GM18502 (cell line): ENCODE measurements at regions not wholly inside any gene's neighbourhood (a gene's known extent, or its start where the extent isn't known, plus 50 kb on each side); places are given as distances from the start of the nearest gene placed in this dataset.
"Not testable (repeated sequence)": the region's sequence is repeated elsewhere in the genome, so short reads cannot be mapped to it uniquely, and the experiment has no call there.

Experiments
- ATAC-seq: cut with Tn5 transposase; IDR thresholded peaks from one replicate; pipeline ENCODE4 v1.9.1; 2021; ENCODE audit warnings: mild to moderate bottlenecking; ENCODE audit not compliant: unreplicated experiment, poor library complexity

- ATAC-seq, result no peak
Measured at GRCh38 chr7:50251765-50252164, 52.8 kb upstream of the IKZF1 start.

GRCh38 chr7:50246551-50246950 is 58.0 kb upstream of the IKZF1 start:
- ATAC-seq, result no peak

- not testable (repeated sequence) for ATAC-seq
Measured at GRCh38 chr7:50242111-50242510, 62.4 kb upstream of the IKZF1 start.

- ATAC-seq, result not testable (repeated sequence)
Measured at GRCh38 chr7:50240699-50241098, 63.8 kb upstream of the IKZF1 start.

- no peak for ATAC-seq
Measured at GRCh38 chr7:50229964-50230363, 74.6 kb upstream of the IKZF1 start.

- ATAC-seq, result no peak
Measured at GRCh38 chr7:50228148-50228547, 76.4 kb upstream of the IKZF1 start.

GRCh38 chr7:50227726-50228125 is 76.8 kb upstream of the IKZF1 start:
- ATAC-seq, result no peak

GRCh38 chr7:50226669-50227068 is 77.8 kb upstream of the IKZF1 start:
- ATAC-seq, result peak; percentile 76

GRCh38 chr7:50226145-50226544 is 78.4 kb upstream of the IKZF1 start:
- ATAC-seq, result no peak

GRCh38 chr7:50221433-50221832 is 83.1 kb upstream of the IKZF1 start:
- no peak for ATAC-seq

GRCh38 chr7:50221028-50221427 is 83.5 kb upstream of the IKZF1 start:
- ATAC-seq, result no peak

GRCh38 chr7:50220273-50220672 is 84.2 kb upstream of the IKZF1 start:
- ATAC-seq, result no peak

GRCh38 chr7:50217821-50218281 is 86.7 kb upstream of the IKZF1 start:
- no peak for ATAC-seq

- no peak for ATAC-seq
Measured at GRCh38 chr7:50217401-50217800, 87.1 kb upstream of the IKZF1 start.

GRCh38 chr7:50216626-50217025 is 87.9 kb upstream of the IKZF1 start:
- ATAC-seq, result no peak

- no peak for ATAC-seq
Measured at GRCh38 chr7:50214771-50215170, 89.7 kb upstream of the IKZF1 start.

GRCh38 chr7:50214126-50214670 is 90.3 kb upstream of the IKZF1 start:
- no peak for ATAC-seq

GRCh38 chr7:50213622-50214017 is 90.9 kb upstream of the IKZF1 start:
- no peak for ATAC-seq

- ATAC-seq, result peak; percentile 48
Measured at GRCh38 chr7:50212666-50213621, 91.6 kb upstream of the IKZF1 start.

GRCh38 chr7:50212016-50212325 is 92.5 kb upstream of the IKZF1 start:
- ATAC-seq, result no peak

- ATAC-seq, result no peak
Measured at GRCh38 chr7:50211130-50212015, 93.1 kb upstream of the IKZF1 start.
